ENCODE measurements at regions not wholly inside any gene's neighbourhood (a gene's known extent, or its start where the extent isn't known, plus 50 kb on each side); places are given as distances from the start of the nearest gene placed in this dataset.

- Mint-ChIP-seq H3K36me3 (no peaks in the 10 kb centered on the region), H3K4me1 (peaks cover 5% of the 10 kb centered on the region), H3K9me3 (peaks cover 7% of the 10 kb centered on the region), H3K27me3 (ENCODE audit: insufficient read depth, low read depth) (no peaks in the 10 kb centered on the region), H3K4me3 (no peak overlapping the region), H3K27ac (no peak overlapping the region)
- no peak overlapping the region for H2AFZ ChIP-seq (replicated peaks)
- no peaks in the 10 kb centered on the region for H4K20me1 ChIP-seq (ENCODE audit: low read depth)
- TF ChIP-seq EZH2 (IDR thresholded peaks at IDR 0.05), result no peak
- TF ChIP-seq, protein P1, sequence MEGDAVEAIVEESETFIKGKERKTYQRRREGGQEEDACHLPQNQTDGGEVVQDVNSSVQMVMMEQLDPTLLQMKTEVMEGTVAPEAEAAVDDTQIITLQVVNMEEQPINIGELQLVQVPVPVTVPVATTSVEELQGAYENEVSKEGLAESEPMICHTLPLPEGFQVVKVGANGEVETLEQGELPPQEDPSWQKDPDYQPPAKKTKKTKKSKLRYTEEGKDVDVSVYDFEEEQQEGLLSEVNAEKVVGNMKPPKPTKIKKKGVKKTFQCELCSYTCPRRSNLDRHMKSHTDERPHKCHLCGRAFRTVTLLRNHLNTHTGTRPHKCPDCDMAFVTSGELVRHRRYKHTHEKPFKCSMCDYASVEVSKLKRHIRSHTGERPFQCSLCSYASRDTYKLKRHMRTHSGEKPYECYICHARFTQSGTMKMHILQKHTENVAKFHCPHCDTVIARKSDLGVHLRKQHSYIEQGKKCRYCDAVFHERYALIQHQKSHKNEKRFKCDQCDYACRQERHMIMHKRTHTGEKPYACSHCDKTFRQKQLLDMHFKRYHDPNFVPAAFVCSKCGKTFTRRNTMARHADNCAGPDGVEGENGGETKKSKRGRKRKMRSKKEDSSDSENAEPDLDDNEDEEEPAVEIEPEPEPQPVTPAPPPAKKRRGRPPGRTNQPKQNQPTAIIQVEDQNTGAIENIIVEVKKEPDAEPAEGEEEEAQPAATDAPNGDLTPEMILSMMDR (IDR thresholded peaks at IDR 0.05), result no peak
- TF ChIP-seq EZH2phosphoT487 (IDR thresholded peaks at IDR 0.05), result no peak
- no peak overlapping the region for H3K27ac ChIP-seq
- no peak for DNase-seq (ENCODE audit: low spot score)
- no peaks in the 10 kb centered on the region for H3K79me2 ChIP-seq (ENCODE audit: low read depth)
- no peak overlapping the region for H3K9ac ChIP-seq
- no peaks in the 10 kb centered on the region for H3K9me3 ChIP-seq (ENCODE audit: low read depth)
- H3K4me2 ChIP-seq, result no peak overlapping the region
- H3K4me1 ChIP-seq, result no peaks in the 10 kb centered on the region
- no peaks in the 10 kb centered on the region for H3K27me3 ChIP-seq
- no peak overlapping the region for H3K4me3 ChIP-seq
- no peaks in the 10 kb centered on the region for H3K36me3 ChIP-seq
- no peaks in the 10 kb centered on the region for H3F3A ChIP-seq (ENCODE audit: low read depth)
Measured at GRCh38 chr3:161913786-161914389, 417.3 kb downstream of the OTOL1 start.

DNA sequence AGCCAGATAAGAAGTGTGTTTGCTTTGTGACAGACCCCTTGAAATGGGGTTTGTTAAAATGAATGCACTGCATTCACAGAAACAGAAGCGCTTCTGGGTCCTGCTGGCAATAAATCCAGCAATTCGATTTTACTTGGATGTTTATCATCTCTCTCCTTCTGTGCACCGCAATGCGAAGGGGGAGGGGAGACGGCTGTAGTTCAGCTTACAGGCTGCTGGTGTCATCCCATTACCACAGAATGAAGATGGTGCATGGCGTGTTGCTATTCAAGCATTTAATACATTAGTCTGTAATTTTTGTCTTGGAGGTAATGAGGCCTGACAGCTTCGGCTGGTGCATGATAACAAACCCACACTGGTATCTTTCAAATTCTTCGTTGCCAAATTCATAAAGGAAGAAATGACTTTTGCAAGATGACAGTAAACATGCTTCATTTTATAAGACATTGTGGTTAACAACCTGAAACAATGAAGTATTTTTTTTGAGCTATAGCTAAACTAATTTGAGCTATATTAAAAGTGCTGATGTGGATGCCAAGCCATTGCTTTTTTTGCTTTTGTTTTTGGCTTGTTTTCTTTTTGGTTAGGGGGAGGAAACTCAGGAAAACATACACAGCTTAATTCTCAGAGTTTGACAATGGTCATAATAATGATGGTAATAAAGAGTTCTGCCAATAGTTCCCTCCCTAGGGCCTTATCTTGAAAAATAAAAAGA lies 418.3 kb downstream of the OTOL1 start:
- Histone ChIP-seq H3K27ac (no peak overlapping the region), H3K9ac (no peak overlapping the region), H4K20me1 (ENCODE audit: low read depth) (no peaks in the 10 kb centered on the region), H2AFZ (replicated peaks) (peak overlapping the region; percentile 2), H3K27me3 (no peaks in the 10 kb centered on the region), H3K36me3 (no peaks in the 10 kb centered on the region), H3K9me3 (ENCODE audit: low read depth) (no peaks in the 10 kb centered on the region), H3K4me3 (no peak overlapping the region), H3F3A (ENCODE audit: low read depth) (no peaks in the 10 kb centered on the region), H3K4me1 (no peaks in the 10 kb centered on the region), H3K79me2 (ENCODE audit: low read depth) (no peaks in the 10 kb centered on the region), H3K4me2 (no peak overlapping the region)
- Mint-ChIP-seq H3K36me3 (no peaks in the 10 kb centered on the region), H3K27ac (no peak overlapping the region), H3K9me3 (peaks cover 15% of the 10 kb centered on the region), H3K27me3 (ENCODE audit: insufficient read depth, low read depth) (no peaks in the 10 kb centered on the region), H3K4me3 (no peak overlapping the region), H3K4me1 (peaks cover 5% of the 10 kb centered on the region)
- DNase-seq (ENCODE audit: low spot score), result peak; percentile 65
- TF ChIP-seq EZH2phosphoT487 (IDR thresholded peaks at IDR 0.05), result no peak
- TF ChIP-seq, protein P1 (IDR thresholded peaks at IDR 0.05), result peak; percentile 77

DNA sequence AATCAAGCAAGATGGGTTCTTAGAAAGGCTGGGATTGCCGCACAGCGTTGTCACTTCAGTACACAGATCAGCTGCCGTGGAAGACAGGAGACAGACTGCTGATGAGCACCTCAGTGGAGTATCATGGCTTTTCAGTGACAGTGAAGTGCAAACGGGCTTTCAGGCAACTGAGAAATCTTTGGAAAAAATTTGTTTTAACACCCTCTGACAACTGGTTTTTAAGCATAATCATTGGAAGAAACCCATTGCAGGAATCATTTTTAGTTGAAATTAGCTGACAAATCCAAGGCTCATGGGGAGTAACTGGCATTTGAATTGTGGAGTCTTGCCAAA lies 418.8 kb downstream of the OTOL1 start:
- no peaks in the 10 kb centered on the region for H3K36me3 Mint-ChIP-seq
- no peaks in the 10 kb centered on the region for H3K9me3 ChIP-seq (ENCODE audit: low read depth)
- TF ChIP-seq, protein P1 (IDR thresholded peaks at IDR 0.05), result no peak
- TF ChIP-seq EZH2phosphoT487 (IDR thresholded peaks at IDR 0.05) (no peak), EZH2 (IDR thresholded peaks at IDR 0.05) (no peak)
- H3K27me3 Mint-ChIP-seq (ENCODE audit: insufficient read depth, low read depth), result no peaks in the 10 kb centered on the region
- no peaks in the 10 kb centered on the region for H3K79me2 ChIP-seq (ENCODE audit: low read depth)
- H4K20me1 ChIP-seq (ENCODE audit: low read depth), result no peaks in the 10 kb centered on the region
- H3K27me3 ChIP-seq, result no peaks in the 10 kb centered on the region
- no peak overlapping the region for H3K4me2 ChIP-seq
- DNase-seq (ENCODE audit: low spot score), result no peak
- H3K9me3 Mint-ChIP-seq, result peaks cover 16% of the 10 kb centered on the region
- peak overlapping the region; percentile 2 for H2AFZ ChIP-seq (replicated peaks)
- H3K4me3 ChIP-seq, result no peak overlapping the region
- no peak overlapping the region for H3K27ac ChIP-seq
- H3K4me1 ChIP-seq, result no peaks in the 10 kb centered on the region
- no peaks in the 10 kb centered on the region for H3K36me3 ChIP-seq
- no peak overlapping the region for H3K9ac ChIP-seq
- H3K4me1 Mint-ChIP-seq, result peaks cover 5% of the 10 kb centered on the region
- H3F3A ChIP-seq (ENCODE audit: low read depth), result no peaks in the 10 kb centered on the region
- H3K27ac Mint-ChIP-seq, result no peak overlapping the region
- no peak overlapping the region for H3K4me3 Mint-ChIP-seq
